IMR-90 (cell line): ENCODE measurements at regions not wholly inside any gene's neighbourhood (a gene's known extent, or its start where the extent isn't known, plus 50 kb on each side); places are given as distances from the start of the nearest gene placed in this dataset.

Experiments used
- BHLHE40 ChIP-seq: fragments of 150-350 bp; IDR thresholded peaks from 2 replicates; pipeline ENCODE4 v1.6.1; 2016; ENCODE audit warnings: mild to moderate bottlenecking, low read depth, low read length
- CEBPB ChIP-seq: IDR thresholded peaks from 2 replicates; pipeline ENCODE4 v1.6.1; 2012; ENCODE audit warnings: low read depth, low read length, improper control_type of control experiment
- FOS ChIP-seq: fragments of 150-350 bp; IDR thresholded peaks from 2 replicates; pipeline ENCODE4 v1.6.1; 2016; ENCODE audit warnings: low read depth, low read length
- MAFK ChIP-seq: IDR thresholded peaks from 2 replicates; pipeline ENCODE4 v1.6.1; 2012; ENCODE audit warnings: low read depth, low read length, improper control_type of control experiment
- MXI1 ChIP-seq: IDR thresholded peaks from 2 replicates; pipeline ENCODE4 v1.6.1; 2012; ENCODE audit warnings: low read depth, mild to moderate bottlenecking, low read length, moderate library complexity, borderline replicate concordance
- NFE2L2 ChIP-seq: fragments of 150-350 bp; IDR thresholded peaks from 2 replicates; pipeline ENCODE4 v1.6.1; 2016; ENCODE audit warnings: low read depth, mild to moderate bottlenecking, low read length
- POLR2A ChIP-seq: IDR thresholded peaks from 2 replicates; pipeline ENCODE4 v1.6.1; 2012; ENCODE audit warnings: mild to moderate bottlenecking, low read depth, low read length
- RAD21 ChIP-seq: IDR thresholded peaks from 2 replicates; pipeline ENCODE4 v1.6.1; 2012; ENCODE audit warnings: low read length, improper control_type of control experiment
- RCOR1 ChIP-seq: IDR thresholded peaks from 2 replicates; pipeline ENCODE4 v1.6.1; 2012; ENCODE audit warnings: mild to moderate bottlenecking, low read length, improper control_type of control experiment; ENCODE audit not compliant: insufficient replicate concordance
- RFX5 ChIP-seq: IDR thresholded peaks from 2 replicates; pipeline ENCODE4 v1.8.0; 2012; ENCODE audit warnings: low read depth, mild to moderate bottlenecking, low read length, moderate library complexity
- SMC3 ChIP-seq: fragments of 150-350 bp; IDR thresholded peaks from 2 replicates; pipeline ENCODE4 v1.6.1; 2016; ENCODE audit warnings: low read depth, mild to moderate bottlenecking, antibody characterized with exemption, low read length, moderate library complexity
- TF ChIP-seq, protein P1 (sequence below): conservative IDR thresholded peaks from 2 replicates; pipeline ENCODE4 v1.5.1; 2012; ENCODE audit warnings: mild to moderate bottlenecking, low read depth, low read length, improper control_type of control experiment
- TF ChIP-seq, protein P2 (sequence below): fragments of 150-350 bp; IDR thresholded peaks from 2 replicates; pipeline ENCODE4 v1.6.1; 2017; ENCODE audit warnings: mild to moderate bottlenecking, antibody characterized with exemption, low read length, low read depth

DNA sequence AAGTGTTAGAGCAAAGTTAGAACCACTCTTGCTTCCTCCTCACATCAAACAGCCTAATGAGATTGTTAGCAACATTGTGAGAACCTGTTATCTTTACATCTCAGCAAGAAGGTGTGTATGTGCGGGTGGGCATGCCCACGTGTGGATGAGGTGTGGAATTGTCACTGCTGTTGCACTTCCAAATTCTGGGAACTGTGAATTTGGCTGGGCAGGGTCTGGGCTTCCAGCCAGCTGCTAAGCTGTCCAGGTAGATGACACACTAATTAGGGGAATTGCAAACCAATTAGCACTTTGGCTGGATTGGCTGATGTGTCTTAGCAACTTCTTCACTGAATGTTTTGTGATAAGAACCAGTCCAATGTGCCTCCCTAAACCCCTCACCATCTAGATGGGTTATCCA is 848.2 kb downstream of the DHX35 start:
- TF ChIP-seq, protein P1, sequence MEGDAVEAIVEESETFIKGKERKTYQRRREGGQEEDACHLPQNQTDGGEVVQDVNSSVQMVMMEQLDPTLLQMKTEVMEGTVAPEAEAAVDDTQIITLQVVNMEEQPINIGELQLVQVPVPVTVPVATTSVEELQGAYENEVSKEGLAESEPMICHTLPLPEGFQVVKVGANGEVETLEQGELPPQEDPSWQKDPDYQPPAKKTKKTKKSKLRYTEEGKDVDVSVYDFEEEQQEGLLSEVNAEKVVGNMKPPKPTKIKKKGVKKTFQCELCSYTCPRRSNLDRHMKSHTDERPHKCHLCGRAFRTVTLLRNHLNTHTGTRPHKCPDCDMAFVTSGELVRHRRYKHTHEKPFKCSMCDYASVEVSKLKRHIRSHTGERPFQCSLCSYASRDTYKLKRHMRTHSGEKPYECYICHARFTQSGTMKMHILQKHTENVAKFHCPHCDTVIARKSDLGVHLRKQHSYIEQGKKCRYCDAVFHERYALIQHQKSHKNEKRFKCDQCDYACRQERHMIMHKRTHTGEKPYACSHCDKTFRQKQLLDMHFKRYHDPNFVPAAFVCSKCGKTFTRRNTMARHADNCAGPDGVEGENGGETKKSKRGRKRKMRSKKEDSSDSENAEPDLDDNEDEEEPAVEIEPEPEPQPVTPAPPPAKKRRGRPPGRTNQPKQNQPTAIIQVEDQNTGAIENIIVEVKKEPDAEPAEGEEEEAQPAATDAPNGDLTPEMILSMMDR: no peak
- TF ChIP-seq RFX5: no peak
- TF ChIP-seq RCOR1: no peak
- no peak for TF ChIP-seq MXI1
- TF ChIP-seq RAD21: no peak
- TF ChIP-seq BHLHE40: no peak
- no peak for TF ChIP-seq FOS
- no peak for TF ChIP-seq POLR2A
- TF ChIP-seq, protein P2, sequence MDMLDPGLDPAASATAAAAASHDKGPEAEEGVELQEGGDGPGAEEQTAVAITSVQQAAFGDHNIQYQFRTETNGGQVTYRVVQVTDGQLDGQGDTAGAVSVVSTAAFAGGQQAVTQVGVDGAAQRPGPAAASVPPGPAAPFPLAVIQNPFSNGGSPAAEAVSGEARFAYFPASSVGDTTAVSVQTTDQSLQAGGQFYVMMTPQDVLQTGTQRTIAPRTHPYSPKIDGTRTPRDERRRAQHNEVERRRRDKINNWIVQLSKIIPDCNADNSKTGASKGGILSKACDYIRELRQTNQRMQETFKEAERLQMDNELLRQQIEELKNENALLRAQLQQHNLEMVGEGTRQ: no peak
- no peak for TF ChIP-seq MAFK
- no peak for TF ChIP-seq CEBPB
- TF ChIP-seq NFE2L2: no peak
- no peak for TF ChIP-seq SMC3
